GM21529 (cell line): ENCODE measurements at regions not wholly inside any gene's neighbourhood (a gene's known extent, or its start where the extent isn't known, plus 50 kb on each side); places are given as distances from the start of the nearest gene placed in this dataset.

ENCODE experiments used
- ATAC-seq: cut with Tn5 transposase; IDR thresholded peaks from one replicate; pipeline ENCODE4 v1.9.1; 2021; ENCODE audit not compliant: unreplicated experiment

DNA sequence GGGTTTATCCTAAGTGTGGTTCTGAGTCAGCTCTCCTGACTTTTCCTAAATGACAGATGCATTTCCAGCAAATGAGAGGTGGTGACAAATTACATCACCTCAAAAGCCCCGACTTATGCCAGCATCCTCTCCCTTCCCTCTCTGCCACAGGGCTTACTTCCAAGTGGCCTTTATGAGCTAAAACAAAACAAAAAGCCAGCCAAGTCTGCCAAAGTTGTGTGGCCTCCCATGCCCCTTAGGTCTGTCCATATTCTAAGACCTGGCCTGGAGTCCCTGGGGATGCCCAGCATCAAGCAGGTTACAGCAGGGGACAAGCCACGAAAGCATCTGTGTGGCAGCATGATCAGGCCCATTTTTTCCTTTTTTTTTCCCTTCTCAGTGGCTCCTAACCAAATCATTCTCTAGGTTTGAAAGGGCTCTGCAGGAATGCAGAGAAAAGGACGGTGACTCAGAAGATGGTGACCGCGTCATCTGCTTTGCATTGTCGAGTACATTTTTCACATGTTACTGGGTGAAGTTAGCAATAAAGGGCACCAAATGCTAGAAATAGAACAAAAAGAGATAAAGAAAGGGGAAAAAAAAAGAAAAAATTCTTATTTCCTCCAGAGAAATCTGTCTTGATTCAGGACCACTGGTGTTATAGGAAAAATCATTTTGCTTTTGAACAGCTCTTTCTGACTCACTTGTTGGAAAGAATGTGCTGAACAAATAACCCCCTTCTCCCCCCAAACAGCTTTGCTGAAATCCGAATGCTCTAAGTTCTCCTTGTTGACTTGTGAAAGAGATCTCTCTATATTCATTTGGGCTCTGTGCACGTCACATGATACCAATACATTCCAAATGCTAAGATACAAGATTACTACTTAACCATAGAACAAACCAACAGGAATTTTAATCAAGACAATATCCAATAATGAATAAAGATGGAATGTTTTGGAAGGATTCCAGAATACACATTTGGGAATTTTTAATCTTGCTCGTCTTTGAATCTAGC, 178.7 kb downstream of the EN1 start:
- ATAC-seq = no peak

DNA sequence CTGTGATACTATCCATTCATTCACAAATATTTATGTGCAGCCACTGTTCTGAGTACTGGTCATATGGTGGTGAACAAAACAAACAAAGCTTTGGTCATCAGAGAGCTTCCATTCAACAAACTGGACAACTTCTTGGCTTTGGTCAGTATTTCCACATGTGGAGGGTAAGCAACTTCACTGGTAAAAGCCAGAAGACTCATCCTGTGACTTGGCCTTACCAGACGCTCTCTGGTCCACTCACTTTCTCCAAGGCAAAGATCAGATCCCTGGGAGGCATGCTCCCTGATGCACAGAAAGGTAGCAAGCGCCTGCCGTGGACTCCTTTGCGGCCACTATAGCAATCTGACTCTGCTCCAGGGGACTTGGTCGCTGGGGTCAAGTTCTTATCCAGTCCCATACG, 179.5 kb downstream of the EN1 start:
- ATAC-seq = no peak

DNA sequence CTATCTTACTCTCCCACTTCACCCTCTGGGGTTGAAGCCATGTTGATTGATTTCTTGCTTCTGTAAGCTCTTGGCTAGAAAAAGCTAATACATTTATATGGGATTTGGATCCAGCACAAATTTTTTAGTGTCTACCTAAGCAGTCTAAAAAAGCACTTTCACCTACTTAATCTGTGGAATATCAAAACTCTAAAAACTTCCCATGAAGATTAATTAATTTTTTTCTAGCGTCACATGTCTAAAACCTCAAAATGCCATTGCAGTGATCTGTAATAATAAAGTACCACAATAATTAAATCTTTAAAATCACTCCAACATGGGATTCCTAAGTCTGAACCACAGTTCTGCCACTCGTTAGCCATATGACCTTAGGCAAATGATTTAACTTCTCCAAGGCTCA, 180.1 kb downstream of the EN1 start:
- ATAC-seq = no peak

DNA sequence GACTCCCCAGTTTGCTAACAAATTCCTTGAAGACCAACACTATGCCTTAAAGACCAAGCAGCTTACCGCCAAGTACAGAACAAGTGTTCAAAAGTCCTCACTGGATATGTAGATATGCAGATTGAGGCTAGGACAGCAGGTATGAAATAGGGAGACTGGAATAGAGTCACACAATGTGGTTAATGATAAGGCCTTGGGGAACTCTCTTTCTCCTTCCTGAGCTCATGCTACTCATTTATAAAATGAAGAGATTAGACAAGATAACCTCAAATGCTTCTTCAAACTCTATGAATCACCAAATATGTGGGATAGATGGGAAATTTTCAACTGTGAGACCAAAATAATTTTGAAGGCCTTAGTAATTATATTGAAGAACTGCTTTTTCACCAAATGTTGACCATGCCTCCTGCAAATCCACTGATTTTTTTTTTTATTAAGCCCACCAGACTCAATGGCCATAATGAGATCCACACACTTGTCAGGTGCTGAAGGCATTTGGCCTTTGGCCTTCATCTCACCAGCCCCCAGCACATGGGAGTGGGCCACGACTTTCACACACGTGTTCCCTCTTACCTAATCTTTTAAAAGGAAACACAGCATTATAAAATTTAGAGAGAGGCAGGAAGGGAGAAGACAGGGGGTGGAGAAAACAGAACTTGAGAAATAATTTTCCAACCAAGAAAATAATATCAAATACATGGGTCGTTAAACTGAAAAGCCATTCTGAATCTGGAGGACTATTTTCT, 181.5 kb downstream of the EN1 start:
- no peak for ATAC-seq

DNA sequence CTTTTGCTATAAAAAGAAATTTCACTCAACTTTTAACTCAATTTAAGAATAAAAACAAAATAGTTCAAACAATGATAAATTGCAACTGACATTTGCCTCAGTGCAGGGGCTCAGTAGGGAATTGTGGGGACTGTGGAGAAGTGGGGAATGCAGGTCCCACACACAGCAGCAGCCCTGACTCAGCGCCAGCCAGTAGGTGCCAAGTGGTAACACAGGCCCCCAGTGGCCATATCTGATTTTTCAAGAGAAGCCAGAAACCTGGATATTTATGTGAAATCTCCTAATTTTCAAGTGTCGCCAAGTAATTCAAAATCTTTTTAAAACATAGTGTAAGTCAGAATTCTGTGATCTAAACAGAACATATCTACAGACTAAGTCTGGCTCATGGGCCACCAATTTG, 186.3 kb downstream of the EN1 start:
- ATAC-seq = no peak

DNA sequence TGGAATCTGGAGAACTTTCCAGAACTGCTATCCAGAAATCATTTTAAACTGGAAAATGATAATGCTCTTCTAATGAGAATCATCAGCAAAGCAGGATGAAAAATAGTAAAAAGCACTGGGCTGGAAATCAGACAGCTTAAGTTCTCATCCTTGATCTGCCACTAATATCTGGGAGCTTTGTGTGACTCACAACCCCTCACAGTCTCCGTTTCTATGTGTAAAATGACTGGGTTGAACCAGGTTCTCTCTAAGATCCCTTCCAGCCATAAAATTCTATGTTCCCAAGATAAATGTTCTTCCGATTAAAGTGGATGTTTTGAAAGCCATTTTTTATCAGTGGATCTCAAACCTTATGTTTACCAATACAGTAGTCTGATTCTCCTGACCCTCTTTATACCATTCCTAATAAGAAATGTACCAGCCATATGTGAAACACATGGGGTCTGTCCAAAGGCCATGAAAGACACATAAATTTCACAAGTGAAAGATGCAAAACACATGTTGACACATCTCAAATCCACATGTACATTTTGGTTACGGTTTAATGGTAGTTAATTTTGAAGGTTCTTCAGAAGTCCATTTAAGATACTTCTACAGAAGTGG, 188.8 kb downstream of the EN1 start:
- ATAC-seq = no peak

DNA sequence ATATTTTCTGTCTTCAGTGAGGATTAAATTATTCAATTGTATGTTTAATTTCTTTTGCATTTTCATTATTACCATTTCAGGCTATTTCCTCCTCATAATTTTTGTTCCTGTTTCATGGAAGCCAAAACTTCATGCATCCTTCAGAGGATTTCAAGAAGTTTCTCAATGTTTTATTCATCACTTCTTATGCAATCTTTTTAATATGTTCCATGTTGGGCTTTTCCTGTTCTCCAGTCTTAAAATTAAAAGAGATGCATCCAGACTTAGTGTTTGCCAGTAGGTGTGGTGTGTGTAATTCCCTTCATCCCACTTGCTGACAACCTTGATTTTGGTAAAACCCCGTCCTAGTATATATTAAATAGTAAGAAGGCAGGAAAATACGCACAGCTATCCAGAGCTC, 190.0 kb downstream of the EN1 start:
- ATAC-seq = no peak

DNA sequence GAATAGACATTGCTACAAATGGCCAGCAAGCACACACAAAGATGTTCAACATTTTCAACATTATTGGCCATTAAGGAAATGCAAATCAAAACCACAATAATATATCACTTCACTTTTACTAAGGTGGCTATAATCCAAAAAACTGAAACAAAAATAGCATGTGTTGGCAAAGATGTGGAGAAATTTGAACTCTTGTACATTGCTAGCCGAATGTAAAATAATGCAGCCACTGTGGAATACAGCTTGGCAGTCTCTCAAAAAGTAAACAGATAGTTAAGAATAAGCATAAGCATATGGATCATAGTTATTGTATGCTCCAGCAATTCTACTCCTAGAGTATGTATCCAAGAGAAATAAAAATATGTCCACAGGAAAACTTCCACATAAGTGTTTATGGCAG, 192.5 kb downstream of the EN1 start:
- no peak for ATAC-seq

DNA sequence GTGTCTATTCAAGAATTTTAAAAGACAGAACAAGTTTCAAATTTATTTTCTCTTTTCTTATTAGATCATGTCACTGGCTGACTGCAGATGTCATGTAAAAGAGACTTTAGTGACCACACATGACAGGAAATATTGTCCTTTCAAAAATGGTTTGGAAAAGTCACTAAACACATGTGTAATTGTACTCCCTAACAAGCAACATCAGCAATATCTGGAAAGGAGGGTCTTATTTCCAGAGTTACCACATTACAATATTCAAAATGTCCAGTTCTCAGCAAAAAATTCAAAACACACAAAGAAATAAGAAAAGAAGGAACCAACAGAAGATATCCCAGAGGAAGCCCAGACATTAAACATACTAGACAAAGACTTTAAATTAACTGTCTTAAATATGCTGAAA, 197.1 kb downstream of the EN1 start:
- ATAC-seq = no peak

DNA sequence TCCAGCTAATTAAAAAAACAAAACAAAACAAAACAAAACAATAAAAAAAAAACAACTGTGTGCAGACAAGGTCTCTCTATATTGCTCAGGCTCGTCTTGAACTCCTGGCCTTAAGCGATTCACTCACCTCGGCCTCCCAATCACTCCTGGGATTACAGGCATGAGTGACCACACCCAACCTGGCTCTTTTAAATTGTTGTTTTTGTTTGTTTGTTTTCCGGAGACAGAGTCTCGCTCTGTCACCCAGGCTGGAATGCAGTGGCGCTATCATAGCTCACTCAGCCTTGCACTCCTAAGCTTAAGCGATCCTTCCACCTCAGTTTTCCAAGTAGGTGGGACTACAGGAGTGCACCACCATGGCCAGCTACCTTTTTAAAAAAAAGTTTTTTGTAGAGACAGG, 201.6 kb downstream of the EN1 start:
- ATAC-seq = no peak

DNA sequence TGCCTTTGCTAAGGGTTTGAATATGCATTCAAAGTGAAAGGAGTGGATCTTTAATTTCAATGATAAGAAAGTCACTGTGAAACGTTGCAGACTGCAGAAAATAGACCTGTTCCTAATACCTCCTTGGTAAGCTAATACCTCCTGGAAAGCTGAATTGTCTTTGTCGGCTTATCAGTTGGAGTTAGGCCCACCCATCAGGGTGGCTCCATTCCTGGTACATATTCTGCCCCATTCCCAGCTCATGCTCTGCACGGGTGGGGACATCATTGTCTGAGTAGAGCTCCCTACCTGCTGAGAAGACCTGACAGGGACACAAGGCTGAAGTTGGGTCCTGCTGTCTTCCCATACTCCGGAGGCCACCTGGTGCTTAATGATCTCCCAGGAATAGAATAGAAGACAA, 203.3 kb downstream of the EN1 start:
- no peak for ATAC-seq

DNA sequence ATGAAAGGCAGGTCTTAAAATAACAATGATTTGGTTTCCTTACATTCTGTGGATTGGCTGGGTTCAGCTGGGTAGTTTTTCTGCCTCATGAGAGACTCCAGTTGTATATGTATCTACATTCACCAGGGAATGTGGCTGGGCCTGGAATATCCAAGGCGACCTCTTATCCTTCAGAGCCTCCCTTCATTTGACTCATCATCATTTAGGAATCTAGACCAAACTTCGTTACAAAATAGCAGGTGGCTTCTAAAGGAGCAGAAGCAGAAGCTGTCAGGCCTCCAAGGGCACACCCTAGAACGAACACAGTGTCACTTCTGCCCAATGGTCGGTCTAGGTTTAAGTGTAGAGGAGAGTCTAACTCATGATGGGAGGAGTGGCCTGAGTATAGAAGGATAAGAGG, 204.2 kb downstream of the EN1 start:
- no peak for ATAC-seq

DNA sequence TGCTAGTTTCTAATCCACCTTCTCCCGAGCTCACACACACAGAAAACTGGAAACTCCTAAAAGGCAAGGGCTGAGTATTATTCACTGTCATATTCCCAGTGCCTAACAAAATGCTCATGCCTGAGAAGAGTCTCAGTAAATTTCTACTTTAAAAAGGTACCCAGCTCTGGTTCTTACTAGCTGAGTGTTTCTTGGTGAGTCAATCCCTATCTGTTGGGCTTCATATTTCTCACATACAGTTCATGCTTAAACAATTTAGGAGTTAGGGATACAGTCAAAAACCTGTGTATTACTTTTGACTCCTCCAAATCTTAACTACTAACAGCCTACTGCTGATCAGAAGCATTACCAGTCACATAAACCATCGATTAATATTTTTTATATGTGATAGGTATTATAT, 204.9 kb downstream of the EN1 start:
- no peak for ATAC-seq

DNA sequence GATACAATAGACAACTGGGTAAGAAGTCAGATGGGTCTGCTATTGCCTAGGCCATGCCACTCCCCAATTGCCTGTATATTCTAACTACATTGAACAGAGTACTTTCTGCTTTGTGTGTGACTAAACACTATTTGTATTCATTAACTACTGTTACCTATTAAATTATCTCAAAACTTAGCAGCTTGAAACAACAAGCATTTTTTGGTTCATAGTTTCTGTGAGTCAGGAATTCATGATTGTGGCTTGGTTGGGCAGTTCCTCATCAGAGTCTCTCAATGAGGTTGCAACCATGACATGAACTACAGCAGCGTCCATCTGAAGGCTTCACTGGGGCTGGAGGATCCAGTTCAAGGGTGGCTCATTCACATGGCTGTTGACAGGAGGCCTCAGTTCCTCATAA, 205.7 kb downstream of the EN1 start:
- no peak for ATAC-seq

DNA sequence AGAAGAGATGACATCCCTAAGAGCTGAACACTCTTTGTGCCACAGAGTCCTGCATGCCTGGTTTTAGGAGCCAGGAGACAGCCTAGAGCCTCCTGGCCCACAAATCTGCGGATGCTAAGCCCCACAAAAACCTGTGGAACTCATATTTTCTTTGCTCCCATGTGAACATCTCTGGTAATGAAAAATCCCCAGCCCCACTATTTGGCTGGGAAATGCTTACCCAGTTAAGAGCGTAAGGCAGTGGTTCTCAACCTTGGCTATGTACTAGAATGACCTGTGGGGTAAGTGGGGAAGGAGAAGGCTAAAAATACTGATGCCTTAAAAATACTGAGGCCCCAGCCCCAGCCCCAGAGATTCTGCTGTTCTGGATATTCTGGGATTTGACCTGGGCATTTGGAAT, 208.1 kb downstream of the EN1 start:
- ATAC-seq = no peak

DNA sequence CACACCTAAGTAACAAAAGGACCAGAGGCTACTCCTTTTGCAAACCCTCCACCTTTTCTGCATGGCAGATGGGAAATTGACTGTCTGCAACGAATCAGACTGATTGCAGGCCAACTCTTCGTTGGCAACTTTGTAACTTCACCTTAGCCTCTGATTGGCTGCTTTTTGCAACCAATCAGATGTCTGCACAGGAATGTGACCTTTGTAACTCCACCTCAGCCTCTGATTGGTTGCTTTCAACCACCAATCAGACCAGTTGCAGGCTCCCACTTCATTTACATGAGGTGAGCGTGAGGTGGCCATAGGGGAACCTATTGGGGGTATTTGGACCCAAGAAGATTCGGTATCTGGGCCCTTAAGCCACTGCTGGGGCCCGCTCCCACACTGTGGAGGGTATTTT, 209.0 kb downstream of the EN1 start:
- ATAC-seq = no peak

DNA sequence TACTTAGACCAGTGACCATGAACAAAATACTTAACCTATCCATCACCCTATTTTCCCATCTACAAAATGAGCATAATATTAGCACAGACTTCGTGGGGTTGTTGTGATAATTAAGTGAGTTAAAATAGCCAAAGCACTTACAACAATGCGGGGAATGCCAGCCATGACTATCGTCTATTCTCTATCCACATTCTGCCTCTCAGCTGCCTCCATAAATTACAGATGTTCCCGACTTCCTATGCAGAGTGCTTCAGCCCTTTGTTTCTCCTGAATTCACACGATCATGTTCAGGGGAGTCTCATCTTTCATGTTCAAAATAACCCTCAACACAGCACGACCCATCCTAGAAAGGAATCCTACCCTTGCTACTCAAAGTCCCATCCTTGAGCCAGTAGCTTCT, 211.6 kb downstream of the EN1 start:
- no peak for ATAC-seq

DNA sequence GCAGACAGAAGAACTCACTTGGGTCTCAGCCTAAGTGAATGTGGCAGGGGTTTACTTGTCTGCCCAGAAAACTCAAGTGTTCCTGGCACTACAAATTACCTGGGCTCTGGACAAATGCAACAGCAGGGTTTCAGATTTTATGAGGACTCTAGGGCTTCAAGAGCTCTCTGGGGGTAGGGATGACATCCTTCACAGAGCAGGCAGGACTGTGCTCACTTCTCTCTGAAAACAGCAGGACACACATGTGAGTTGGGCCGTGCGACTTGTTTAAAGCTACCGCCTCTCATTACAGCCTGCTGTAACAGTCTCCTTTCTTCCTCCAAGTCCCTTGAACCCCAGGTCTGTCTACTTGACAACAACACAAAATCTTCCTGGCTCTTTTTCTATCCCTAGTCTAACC, 212.6 kb downstream of the EN1 start:
- ATAC-seq = no peak

DNA sequence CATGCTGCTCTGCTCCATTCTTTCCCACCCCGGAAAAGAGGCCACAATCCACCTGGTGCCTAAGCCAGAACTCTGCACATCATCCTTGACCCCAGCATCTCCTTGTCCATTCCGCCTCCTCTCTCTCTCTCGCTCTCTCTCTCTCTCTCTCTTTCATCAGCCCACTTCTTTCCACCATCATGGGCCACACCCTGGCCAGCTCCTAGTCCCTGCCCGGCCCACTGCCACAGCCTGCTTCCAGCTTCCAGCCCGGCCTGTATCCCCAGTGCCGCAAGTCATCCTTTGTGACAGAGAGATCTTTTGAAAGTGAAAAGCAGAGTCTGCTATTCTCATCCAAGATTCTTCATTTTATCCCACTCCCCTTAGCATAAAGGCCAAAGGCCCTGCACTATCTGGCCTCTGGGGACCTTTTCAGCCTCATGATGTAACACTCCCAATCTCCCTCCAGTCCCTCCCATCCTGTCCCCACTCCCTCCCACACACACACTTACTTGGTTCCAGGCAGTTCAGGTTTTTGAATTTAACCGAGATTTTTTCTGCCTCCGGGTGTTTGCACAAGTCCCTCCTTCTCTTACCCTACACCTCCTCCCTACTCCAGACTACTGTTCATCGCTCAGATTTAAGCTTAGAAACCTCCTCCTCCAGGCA, 214.0 kb downstream of the EN1 start:
- no peak for ATAC-seq

DNA sequence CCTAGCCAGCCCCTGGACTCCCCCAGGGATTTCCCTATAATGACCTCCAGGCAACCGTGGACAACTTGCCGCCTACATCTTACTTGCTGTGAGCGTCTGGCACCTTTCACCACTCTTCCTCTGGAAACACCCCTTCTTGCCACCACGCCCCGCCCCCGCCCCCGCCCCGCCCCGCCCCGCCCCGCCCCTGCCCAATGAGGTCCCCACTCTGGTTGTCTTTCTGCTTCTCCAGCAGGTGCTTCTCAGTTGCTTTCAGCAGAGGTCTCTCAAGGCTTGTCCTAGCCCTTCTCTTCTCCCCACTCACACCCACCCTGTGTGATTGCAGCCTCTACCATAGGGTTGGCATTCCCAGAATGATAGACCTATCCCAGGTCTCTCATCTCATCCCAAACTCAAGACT, 214.5 kb downstream of the EN1 start:
- ATAC-seq = no peak

DNA sequence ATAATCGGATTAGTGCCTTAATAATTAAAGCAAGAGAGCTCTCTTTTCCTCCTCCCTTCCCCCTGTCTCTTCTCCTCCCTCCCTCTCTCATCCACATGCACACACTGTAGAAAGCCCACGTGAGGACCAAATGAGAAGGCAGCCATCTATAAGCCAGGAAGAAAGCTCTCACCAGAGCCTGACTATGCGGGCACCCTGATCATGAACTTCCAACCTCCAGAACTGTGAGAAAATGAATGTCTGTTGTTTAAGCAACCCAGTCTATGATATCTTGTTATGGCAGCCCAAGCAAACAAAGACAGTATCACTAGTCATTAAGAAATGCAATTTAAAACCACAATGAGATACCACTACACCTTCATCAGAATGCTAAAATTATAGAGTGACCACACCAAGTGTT, 220.3 kb downstream of the EN1 start:
- no peak for ATAC-seq
